SK-N-SH (cell line): ENCODE measurements at regions not wholly inside any gene's neighbourhood (a gene's known extent, or its start where the extent isn't known, plus 50 kb on each side); places are given as distances from the start of the nearest gene placed in this dataset.

Experiments
- CTCF ChIA-PET: fragments of 300-600, 350-600 bp; formaldehyde crosslinking; extraction: SDS; loops from one replicate; lab custom pipeline; 2021; lab: Yijun Ruan, JAX
- POLR2A ChIA-PET: fragments of 350-600 bp; sonication (Branson Sonifier 250); formaldehyde crosslinking; extraction: SDS; loops from one replicate; lab custom pipeline; 2020; ENCODE audit warnings: antibody characterized with exemption, inconsistent platforms; lab: Yijun Ruan, JAX
- DNase-seq: peaks from one replicate; pipeline ENCODE4 v3.0.0; 2012
- H2AFZ ChIP-seq: fragments of 200-600 bp; sonication (generic); 2 replicates; pipeline ENCODE4 v1.8.1; 2016; ENCODE audit warnings: antibody characterized with exemption, mild to moderate bottlenecking, low read depth
- H3F3A ChIP-seq: fragments of 200-600 bp; sonication (generic); replicated peaks from 2 replicates; pipeline ENCODE3; 2016; ENCODE audit warnings: antibody characterized with exemption, mild to moderate bottlenecking; ENCODE audit not compliant: insufficient read depth
- H3K27ac ChIP-seq, 2 experiments: fragments of 200-500 bp in 1 of 2; fragments of 200-600 bp in 1 of 2; sonication (Bioruptor generic) in 1 of 2; sonication (generic), shearing (Covaris generic) in 1 of 2; 2 replicates each; pipeline versions ENCODE4 v1.5.1 to v1.6.1; 2014 to 2016; ENCODE audit warnings: low read depth in 2 of 2, inconsistent platforms in 1 of 2, low read length in 1 of 2, mild to moderate bottlenecking in 1 of 2, mixed read lengths in 1 of 2
- H3K27me3 ChIP-seq: fragments of 200-600 bp; sonication (generic), shearing (Covaris generic); 2 replicates; pipeline ENCODE4 v1.6.1; 2016; ENCODE audit warnings: mixed run types; ENCODE audit not compliant: insufficient read depth
- H3K36me3 ChIP-seq, 2 experiments: fragments of 200-500 bp in 1 of 2; fragments of 200-600 bp in 1 of 2; sonication (Bioruptor generic) in 1 of 2; sonication (generic) in 1 of 2; replicated peaks in 1 of 2; 2 replicates each; pipeline versions ENCODE3 to v1.5.1; 2014 to 2016; ENCODE audit warnings: low read length in 1 of 2, mild to moderate bottlenecking in 1 of 2; ENCODE audit not compliant: insufficient read depth in 2 of 2, control insufficient read depth in 1 of 2
- H3K4me1 ChIP-seq, 2 experiments: fragments of 200-500 bp in 1 of 2; fragments of 200-600 bp in 1 of 2; sonication (Bioruptor generic) in 1 of 2; sonication (generic), shearing (Covaris generic) in 1 of 2; 2 replicates each; pipeline versions ENCODE4 v1.5.1 to v1.6.1; 2014 to 2016; ENCODE audit warnings: low read depth in 1 of 2, low read length in 1 of 2, mixed run types in 1 of 2; ENCODE audit not compliant: insufficient read depth in 2 of 2, control insufficient read depth in 1 of 2
- H3K4me2 ChIP-seq: fragments of 200-600 bp; sonication (generic), shearing (Covaris generic); 2 replicates; pipeline ENCODE4 v1.6.1; 2017; ENCODE audit warnings: mixed run types
- H3K4me3 ChIP-seq, 2 experiments: fragments of 200-500 bp in 1 of 2; fragments of 200-600 bp in 1 of 2; sonication (Bioruptor generic) in 1 of 2; sonication (generic), shearing (Covaris generic) in 1 of 2; 2 replicates each; pipeline versions ENCODE4 v1.5.1 to v1.8.1; 2014 to 2016; ENCODE audit warnings: low read depth in 2 of 2, inconsistent platforms in 1 of 2, low read length in 1 of 2, mild to moderate bottlenecking in 1 of 2, mixed read lengths in 1 of 2, moderate library complexity in 1 of 2
- H3K79me2 ChIP-seq: fragments of 200-600 bp; sonication (generic); 2 replicates; pipeline ENCODE4 v1.8.1; 2017; ENCODE audit warnings: mild to moderate bottlenecking; ENCODE audit not compliant: insufficient read depth
- H3K9ac ChIP-seq: fragments of 200-600 bp; sonication (generic); 2 replicates; pipeline ENCODE4 v1.6.1; 2017; ENCODE audit warnings: mixed run types
- H3K9me2 ChIP-seq: fragments of 200-600 bp; sonication (generic); 2 replicates; pipeline ENCODE4 v1.6.1; 2017; ENCODE audit warnings: mixed run types
- H3K9me3 ChIP-seq: fragments of 200-600 bp; sonication (generic); 2 replicates; pipeline ENCODE4 v1.6.1; 2017; ENCODE audit warnings: mixed run types, mild to moderate bottlenecking, moderate library complexity
- H4K20me1 ChIP-seq: fragments of 200-600 bp; sonication (generic); 2 replicates; pipeline ENCODE4 v1.6.1; 2017; ENCODE audit warnings: mild to moderate bottlenecking, mixed run types; ENCODE audit not compliant: insufficient read depth
- CHD2 ChIP-seq: fragments of 150-350 bp; IDR thresholded peaks from 2 replicates; pipeline ENCODE4 v1.6.1; 2018; ENCODE audit warnings: low read length; ENCODE audit not compliant: partially characterized antibody
- CTCF ChIP-seq: fragments of 200-600 bp; sonication (generic); IDR thresholded peaks from 2 replicates; pipeline ENCODE4 v1.6.1; 2017; ENCODE audit warnings: antibody characterized with exemption, mild to moderate bottlenecking, moderate library complexity
- ELF1 ChIP-seq: IDR thresholded peaks from 2 replicates; pipeline ENCODE4 v1.4.0; 2012
- EP300 ChIP-seq, 2 experiments: IDR thresholded peaks; 2 replicates each; pipeline versions ENCODE4 v1.4.0 to v1.6.1; 2012; ENCODE audit warnings: borderline replicate concordance in 1 of 2, low read depth in 1 of 2, low read length in 1 of 2
- EZH2phosphoT487 ChIP-seq: fragments of 200-600 bp; sonication (generic); IDR thresholded peaks from 2 replicates; pipeline ENCODE4 v1.6.1; 2017; ENCODE audit warnings: low read depth, mixed run types, mild to moderate bottlenecking, antibody characterized with exemption, moderate library complexity, borderline replicate concordance
- FOSL2 ChIP-seq: IDR thresholded peaks from 2 replicates; pipeline ENCODE4 v1.4.0; 2012; ENCODE audit warnings: low read depth, mild to moderate bottlenecking, moderate library complexity, borderline replicate concordance
- FOXJ3 ChIP-seq: sonication (generic); formaldehyde crosslinking; IDR thresholded peaks from 2 replicates; pipeline ENCODE4 v1.5.1; 2020; ENCODE audit warnings: mild to moderate bottlenecking, missing genetic modification reagents
- GABPA ChIP-seq: IDR thresholded peaks from 2 replicates; pipeline ENCODE4 v1.4.0; 2012; ENCODE audit warnings: low read depth, mild to moderate bottlenecking
- GATA2 ChIP-seq: sonication (generic); formaldehyde crosslinking; IDR thresholded peaks from 2 replicates; pipeline ENCODE4 v1.5.0; 2020; ENCODE audit warnings: mild to moderate bottlenecking, missing genetic modification reagents
- IRF3 ChIP-seq: fragments of 150-350 bp; IDR thresholded peaks from 2 replicates; pipeline ENCODE4 v1.6.1; 2016; ENCODE audit warnings: mild to moderate bottlenecking, low read depth, low read length
- JUND ChIP-seq: IDR thresholded peaks from 2 replicates; pipeline ENCODE4 v1.4.0; 2012
- MEF2A ChIP-seq: IDR thresholded peaks from 2 replicates; pipeline ENCODE4 v1.4.0; 2012; ENCODE audit warnings: low read depth, borderline replicate concordance
- NRF1 ChIP-seq: IDR thresholded peaks from 2 replicates; pipeline ENCODE4 v1.6.1; 2012; ENCODE audit warnings: low read depth, mild to moderate bottlenecking, low read length
- RAD21 ChIP-seq: IDR thresholded peaks from 2 replicates; pipeline ENCODE4 v1.6.1; 2012; ENCODE audit warnings: mild to moderate bottlenecking, low read length
- RCOR1 ChIP-seq: fragments of 150-350 bp; IDR thresholded peaks from 2 replicates; pipeline ENCODE4 v1.6.1; 2017; ENCODE audit warnings: antibody characterized with exemption, low read length
- RXRA ChIP-seq: IDR thresholded peaks from 2 replicates; pipeline ENCODE4 v1.4.0; 2012; ENCODE audit warnings: low read depth, mild to moderate bottlenecking, borderline replicate concordance
- SMC3 ChIP-seq: IDR thresholded peaks from 2 replicates; pipeline ENCODE4 v1.6.1; 2012; ENCODE audit warnings: low read depth, low read length, improper control_type of control experiment
- USF1 ChIP-seq: IDR thresholded peaks from 2 replicates; pipeline ENCODE4 v1.4.0; 2012; ENCODE audit warnings: low read depth, borderline replicate concordance
- ZBTB33 ChIP-seq: IDR thresholded peaks from 2 replicates; pipeline ENCODE4 v1.4.0; 2012; ENCODE audit warnings: low read depth, borderline replicate concordance
- WGBS: methylation state at CpG from one replicate; pipeline ENCODE4 v1.1.6; 2017; ENCODE audit warnings: low lambda C conversion rate; 5-methylcytosine and 5-hydroxymethylcytosine counted together

DNA sequence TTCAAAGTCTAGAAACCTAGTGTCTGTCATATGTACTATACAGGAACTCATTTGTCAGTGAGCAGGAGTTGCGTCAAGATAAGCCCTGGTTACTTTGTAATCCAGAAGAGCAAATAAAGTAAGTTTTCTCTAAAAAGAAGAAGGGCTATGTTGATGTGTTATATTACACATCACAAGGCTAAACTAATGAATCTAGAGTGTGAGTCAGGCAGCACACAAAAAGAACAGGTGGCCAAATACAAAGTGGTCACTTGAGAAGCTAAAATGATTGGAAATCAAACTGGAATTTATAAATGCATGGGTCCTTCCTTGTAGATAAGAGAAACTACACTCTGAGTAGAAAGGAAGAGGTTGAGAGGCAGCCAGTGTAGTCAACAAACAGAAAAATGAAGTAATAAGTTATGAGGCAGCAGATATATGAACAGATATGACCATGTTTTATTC, 771.6 kb downstream of the DIPK2A start:
- WGBS, result 44% methylated on average over 1 of the region's 1 CpG
- Histone ChIP-seq H3K9me2 (no peaks in the 10 kb centered on the region), H3K4me1 (no peaks in the 10 kb centered on the region), H3K4me3 (no peak overlapping the region), H3K79me2 (no peaks in the 10 kb centered on the region), H3K36me3 (no peaks in the 10 kb centered on the region), H2AFZ (no peak overlapping the region), H3F3A (no peaks in the 10 kb centered on the region), H3K9me3 (no peaks in the 10 kb centered on the region), H4K20me1 (no peaks in the 10 kb centered on the region), H3K27ac (no peak overlapping the region)
- ChIA-PET POLR2A (no interaction called here), CTCF (no interaction called here)
- no peak for DNase-seq
- TF ChIP-seq ZBTB33 (no peak), EP300 (IDR thresholded peaks at IDR 0.05; ENCODE audit: borderline replicate concordance in 1 of 2, low read depth in 1 of 2, low read length in 1 of 2) (no peak), RXRA (no peak), GATA2 (CRISPR knock-in tag) (no peak), MEF2A (no peak), NRF1 (no peak), IRF3 (no peak), FOSL2 (no peak), RAD21 (no peak), GABPA (no peak), FOXJ3 (no peak), USF1 (no peak), RCOR1 (no peak), CTCF (no peak), JUND (no peak), EZH2phosphoT487 (no peak), CHD2 (no peak), SMC3 (no peak), ELF1 (no peak)
- TF ChIP-seq, all 33 proteins: peak for 0
- Histone ChIP-seq H3K9ac (no peak overlapping the region), H3K27me3 (no peaks in the 10 kb centered on the region), H3K4me2 (no peak overlapping the region)
